Epidermal melanocyte (primary cell): ENCODE measurements at regions not wholly inside any gene's neighbourhood (a gene's known extent, or its start where the extent isn't known, plus 50 kb on each side); places are given as distances from the start of the nearest gene placed in this dataset.
"Not testable (repeated sequence)": the region's sequence is repeated elsewhere in the genome, so short reads cannot be mapped to it uniquely, and the experiment has no call there.

Experiments used
- DNase-seq: peaks from one replicate; pipeline ENCODE4 v3.0.0; 2011; ENCODE audit warnings: low spot score; ENCODE audit not compliant: insufficient read length

GRCh38 chr3:189375532-189375931 is 203.8 kb downstream of the TPRG1 start:
- DNase-seq: no peak

- DNase-seq: no peak
These were observed 211.9 kb downstream of the TPRG1 start for GRCh38 chr3:189383630-189384029.

- DNase-seq: not testable (repeated sequence)
These were observed 214.1 kb downstream of the TPRG1 start for GRCh38 chr3:189385880-189386279.

GRCh38 chr3:189386739-189387138 is 215.0 kb downstream of the TPRG1 start:
- no peak for DNase-seq

- no peak for DNase-seq
These were observed 217.6 kb downstream of the TPRG1 start for GRCh38 chr3:189389346-189389745.

DNA sequence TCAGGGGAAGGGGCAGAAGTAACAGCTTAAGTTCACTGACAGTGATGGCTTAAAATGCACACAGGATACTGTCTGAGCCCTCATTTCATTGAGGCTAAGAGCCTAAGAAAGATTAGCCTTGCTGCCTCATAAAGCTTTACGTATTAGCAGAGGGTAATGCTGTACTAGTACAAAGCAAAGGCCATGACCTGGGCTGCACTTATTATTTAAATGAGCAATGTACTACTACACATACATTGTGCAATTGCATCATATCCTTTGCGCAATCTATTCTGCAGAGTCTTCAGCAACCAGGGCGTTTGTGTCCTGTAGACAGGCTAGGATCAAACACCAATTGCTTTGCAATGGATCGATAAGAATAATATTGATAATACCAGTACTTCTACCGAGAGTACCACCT is 221.8 kb downstream of the TPRG1 start:
- DNase-seq: no peak

GRCh38 chr3:189394599-189395121 is 222.9 kb downstream of the TPRG1 start:
- no peak for DNase-seq

- DNase-seq: no peak
These were observed 224.1 kb downstream of the TPRG1 start for GRCh38 chr3:189395825-189396224.

DNA sequence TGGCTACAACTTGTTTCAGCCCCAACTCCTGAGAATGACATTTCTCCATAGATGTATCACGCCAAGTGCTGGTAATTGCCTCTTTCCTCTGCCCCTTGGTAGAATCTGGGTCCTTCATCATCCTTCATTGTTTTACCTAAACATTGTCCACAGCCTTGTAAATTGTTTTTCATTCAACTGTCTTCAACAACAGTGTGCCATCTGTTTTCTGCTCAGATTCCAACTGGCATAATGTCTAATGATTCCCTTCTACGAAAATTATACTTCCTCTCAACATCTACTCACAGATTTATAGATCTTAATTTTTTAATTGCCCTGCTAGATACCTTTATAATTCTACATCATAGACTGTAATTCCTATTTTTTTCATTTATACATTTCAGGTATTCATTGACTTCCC is 226.9 kb downstream of the TPRG1 start:
- DNase-seq: no peak

GRCh38 chr3:189401196-189401595 is 229.4 kb downstream of the TPRG1 start:
- no peak for DNase-seq

DNA sequence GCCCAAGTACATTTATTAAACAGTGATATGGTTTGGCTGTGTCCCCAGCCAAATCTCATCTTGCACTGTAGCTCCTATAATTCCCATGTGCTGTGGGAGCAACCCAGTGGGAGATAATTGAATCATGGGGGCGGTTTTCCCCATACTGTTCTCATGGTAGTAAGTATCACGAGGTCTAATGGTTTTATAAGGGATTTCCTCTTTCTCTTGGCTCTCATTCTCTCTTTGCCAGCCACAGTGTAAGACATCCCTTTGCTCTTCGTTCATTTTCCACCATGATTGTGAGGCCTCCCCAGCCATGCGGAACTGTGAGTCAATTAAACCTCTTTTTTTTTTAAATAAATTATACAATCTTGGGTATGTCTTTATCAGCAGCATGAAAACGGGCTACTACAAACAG is 228.0 kb upstream of the TP63 start:
- DNase-seq: no peak

DNA sequence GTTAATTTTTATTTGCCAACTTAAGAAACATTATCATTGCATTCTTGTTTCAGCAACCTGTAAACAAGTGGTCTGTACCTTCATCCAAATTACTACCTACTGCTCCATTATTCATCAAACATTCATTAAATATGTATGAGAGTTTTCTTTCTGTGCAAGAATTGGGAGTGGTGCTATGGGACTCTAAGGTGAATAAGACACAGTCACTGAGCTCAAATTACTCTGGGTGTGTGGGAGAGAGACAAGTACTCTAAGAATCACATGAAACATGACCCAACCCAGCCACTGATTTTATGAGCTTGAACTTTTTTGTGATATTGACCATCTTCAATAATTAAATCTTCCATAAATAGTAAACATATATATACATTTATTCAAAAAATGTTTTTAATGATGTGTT is 227.2 kb upstream of the TP63 start:
- DNase-seq: no peak

DNA sequence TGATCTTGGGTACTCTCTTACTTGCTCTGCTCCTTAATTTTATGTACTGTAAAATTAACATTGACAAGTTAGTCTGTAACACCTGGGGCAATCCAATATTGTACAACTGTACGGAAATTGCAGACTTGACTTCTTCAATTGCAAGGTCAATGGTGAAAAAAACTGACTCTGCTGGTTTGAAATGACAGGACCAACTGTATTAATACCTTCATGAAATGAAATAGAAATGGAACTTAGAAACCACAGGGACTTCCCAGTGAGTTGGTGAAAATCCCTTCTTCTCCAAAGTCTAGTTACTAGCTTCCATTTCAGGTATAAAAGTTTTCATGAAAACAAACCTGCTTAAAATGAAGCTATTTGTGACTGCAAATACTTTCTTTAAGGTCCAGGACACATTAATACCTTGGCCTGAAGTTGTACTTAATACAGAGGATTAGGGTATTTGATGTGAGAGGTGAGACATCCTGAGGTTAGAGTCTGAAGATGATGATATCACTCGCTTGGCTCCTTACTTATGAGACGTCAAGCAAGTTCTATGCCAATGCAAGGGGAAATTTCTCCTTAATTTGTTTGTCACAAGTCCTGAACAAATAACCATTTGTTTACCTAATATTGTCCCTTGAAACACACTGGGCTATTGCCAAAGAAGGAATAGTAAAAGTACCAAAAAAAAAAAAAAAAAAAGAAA is 226.2 kb upstream of the TP63 start:
- no peak for DNase-seq

GRCh38 chr3:189406148-189406547 is 225.0 kb upstream of the TP63 start:
- no peak for DNase-seq

DNA sequence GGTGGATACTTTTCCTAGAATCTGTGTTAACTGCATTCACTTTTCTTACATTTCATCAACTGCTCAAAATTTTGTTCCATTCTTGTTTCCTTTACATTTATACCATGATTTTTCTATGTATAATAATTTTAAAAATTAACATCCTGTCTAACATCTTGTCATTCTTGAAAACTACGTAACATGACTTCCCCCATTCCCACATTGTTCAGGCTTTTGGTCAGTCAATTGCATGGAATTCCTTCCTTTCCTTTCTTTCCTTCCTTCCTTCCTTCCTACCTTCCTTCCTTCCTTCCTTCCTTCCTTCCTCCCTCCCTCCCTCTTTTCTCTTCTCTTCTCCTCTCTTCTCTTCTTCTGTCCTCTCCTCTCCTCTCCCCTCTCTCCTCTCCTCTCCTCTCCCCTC is 220.7 kb upstream of the TP63 start:
- DNase-seq: no peak

DNA sequence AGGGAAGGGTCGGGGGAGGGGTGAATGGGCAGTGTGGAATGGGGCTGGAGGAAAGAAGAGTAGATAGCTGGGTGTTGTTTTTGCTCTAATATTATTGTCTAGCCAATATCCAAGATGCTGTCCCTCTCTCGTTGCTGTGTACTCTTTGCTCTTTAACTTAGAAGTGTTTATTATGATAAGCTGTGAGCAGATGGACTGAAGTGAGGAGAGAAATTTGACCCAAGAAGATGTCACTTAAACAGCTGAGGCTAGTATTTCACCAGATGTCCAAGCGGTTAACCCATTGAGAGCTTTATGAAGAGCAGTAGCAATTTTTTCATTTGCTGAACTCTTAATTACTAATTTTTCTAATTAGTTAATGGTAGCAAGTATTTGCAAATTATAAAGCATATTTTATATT is 212.2 kb upstream of the TP63 start:
- DNase-seq: no peak

- no peak for DNase-seq
These were observed 211.5 kb upstream of the TP63 start for GRCh38 chr3:189419683-189420082.

- DNase-seq: no peak
These were observed 206.3 kb upstream of the TP63 start for GRCh38 chr3:189424922-189425321.

- no peak for DNase-seq
These were observed 202.2 kb upstream of the TP63 start for GRCh38 chr3:189429019-189429418.

DNA sequence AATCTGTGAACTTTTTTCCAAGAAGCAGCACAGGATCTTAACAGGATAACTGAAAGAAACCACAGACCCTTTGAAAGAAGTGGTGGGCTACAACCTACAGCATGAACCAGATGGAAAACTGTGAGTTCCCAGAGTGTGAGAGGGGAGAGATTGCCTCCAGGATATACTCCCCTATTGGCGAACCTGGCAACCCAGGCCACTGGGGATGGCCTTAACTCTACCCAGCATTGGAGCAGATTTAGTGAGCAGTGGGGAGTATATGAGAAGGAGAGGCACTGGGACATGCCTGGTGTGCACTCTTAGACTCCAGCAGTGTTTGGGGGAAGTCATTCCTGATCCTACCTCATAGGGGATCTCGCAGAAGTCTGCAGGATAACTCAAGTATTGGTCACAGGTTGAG is 201.0 kb upstream of the TP63 start:
- DNase-seq: no peak

DNA sequence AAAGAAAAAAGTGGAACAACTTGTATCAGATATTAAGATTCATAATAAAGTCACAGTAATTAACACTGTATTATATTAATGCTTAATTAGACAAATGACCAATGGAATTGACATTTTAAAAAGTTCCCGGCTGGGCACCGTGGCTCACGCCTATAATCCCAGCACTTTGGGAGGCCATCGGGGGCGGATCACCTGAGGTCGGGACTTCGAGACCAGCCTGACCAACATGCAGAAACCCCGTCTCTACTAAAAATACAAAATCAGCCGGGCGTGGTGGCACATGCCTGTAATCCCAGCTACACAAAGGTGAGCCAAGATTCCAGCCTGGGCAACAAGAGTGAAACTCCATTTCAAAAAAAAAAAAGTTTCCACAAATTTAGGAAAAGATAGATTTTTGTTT is 188.9 kb upstream of the TP63 start:
- DNase-seq: not testable (repeated sequence)

GRCh38 chr3:189446959-189447560 is 184.1 kb upstream of the TP63 start:
- DNase-seq: no peak

GRCh38 chr3:189449084-189449483 is 182.1 kb upstream of the TP63 start:
- no peak for DNase-seq
